GM23338 (cell line): ENCODE measurements at regions not wholly inside any gene's neighbourhood (a gene's known extent, or its start where the extent isn't known, plus 50 kb on each side); places are given as distances from the start of the nearest gene placed in this dataset.

ENCODE experiments used
- ATAC-seq: fragments of 200-7000 bp; cut with Tn5 transposase; 3 replicates; pipeline ENCODE4 v1.9.1; 2020
- DNase-seq: peaks from one replicate; pipeline ENCODE4 v3.0.0-alpha.2; 2015; ENCODE audit warnings: low spot score
- H2AFZ ChIP-seq: fragments of 200-600 bp; sonication (generic); 2 replicates; pipeline ENCODE4 v1.8.0; 2016; ENCODE audit warnings: antibody characterized with exemption, mild to moderate bottlenecking, moderate library complexity
- H3F3A ChIP-seq: fragments of 200-600 bp; sonication (generic); replicated peaks from 2 replicates; pipeline ENCODE4 v1.8.0; 2017; ENCODE audit warnings: antibody characterized with exemption, mixed run types, low read depth
- H3K27ac ChIP-seq: fragments of 200-600 bp; sonication (generic); 2 replicates; pipeline ENCODE4 v1.6.1; 2016; ENCODE audit warnings: low read depth
- H3K27me3 ChIP-seq: fragments of 200-600 bp; sonication (generic); 2 replicates; pipeline ENCODE4 v1.8.0; 2016; ENCODE audit warnings: mild to moderate bottlenecking, mixed run types, moderate library complexity; ENCODE audit not compliant: insufficient read depth
- H3K36me3 ChIP-seq: fragments of 200-600 bp; sonication (generic); 2 replicates; pipeline ENCODE4 v1.8.0; 2016; ENCODE audit warnings: mild to moderate bottlenecking; ENCODE audit not compliant: insufficient read depth
- H3K4me1 ChIP-seq: fragments of 200-600 bp; sonication (generic); 2 replicates; pipeline ENCODE4 v1.8.0; 2016; ENCODE audit warnings: mild to moderate bottlenecking, moderate library complexity; ENCODE audit not compliant: insufficient read depth
- H3K4me2 ChIP-seq: fragments of 200-600 bp; sonication (generic); 2 replicates; pipeline ENCODE4 v1.7.1; 2017; ENCODE audit warnings: mixed run types
- H3K4me3 ChIP-seq: fragments of 200-600 bp; sonication (generic); 2 replicates; pipeline ENCODE4 v1.6.1; 2016; ENCODE audit warnings: mixed run types
- H3K79me2 ChIP-seq: fragments of 200-600 bp; sonication (generic); replicated peaks from 2 replicates; pipeline ENCODE4 v1.8.0; 2017; ENCODE audit warnings: mild to moderate bottlenecking; ENCODE audit not compliant: insufficient read depth
- H3K9me2 ChIP-seq: fragments of 200-600 bp; sonication (generic); 2 replicates; pipeline ENCODE4 v1.8.0; 2017; ENCODE audit not compliant: insufficient read depth
- H4K20me1 ChIP-seq: fragments of 200-600 bp; sonication (generic); replicated peaks from 2 replicates; pipeline ENCODE4 v1.8.0; 2017; ENCODE audit warnings: mild to moderate bottlenecking; ENCODE audit not compliant: insufficient read depth
- H3K27ac Mint-ChIP-seq: 2 replicates; pipeline ENCODE4 v1.8.0; 2020; ENCODE audit warnings: inconsistent platforms, mild to moderate bottlenecking, moderate library complexity, mixed read lengths
- H3K27me3 Mint-ChIP-seq: 3 replicates; pipeline ENCODE4 v1.8.0; 2022; ENCODE audit warnings: low read depth, mild to moderate bottlenecking, moderate library complexity, mixed read lengths, inconsistent platforms; ENCODE audit not compliant: insufficient read depth, poor library complexity
- H3K36me3 Mint-ChIP-seq: 3 replicates; pipeline ENCODE4 v1.8.0; 2021; ENCODE audit warnings: low read depth, mild to moderate bottlenecking, inconsistent platforms, moderate library complexity, mixed read lengths
- H3K4me1 Mint-ChIP-seq: 3 replicates; pipeline ENCODE4 v1.8.0; 2020; ENCODE audit warnings: mild to moderate bottlenecking, inconsistent platforms, mixed read lengths
- H3K4me3 Mint-ChIP-seq: 3 replicates; pipeline ENCODE4 v1.8.0; 2021; ENCODE audit warnings: moderate library complexity, mild to moderate bottlenecking, inconsistent platforms, mixed read lengths
- H3K9me3 Mint-ChIP-seq: 3 replicates; pipeline ENCODE4 v1.8.0; 2020; ENCODE audit warnings: moderate library complexity, mild to moderate bottlenecking, inconsistent platforms, mixed read lengths
- CREB1 ChIP-seq: fragments of 250-450 bp; sonication (Bioruptor Pico); IDR thresholded peaks from 2 replicates; pipeline ENCODE4 v1.5.0; 2020; ENCODE audit warnings: low read depth, mild to moderate bottlenecking, moderate library complexity
- CTCF ChIP-seq, 2 experiments: fragments of 200-600 bp in 1 of 2; sonication (generic) in 1 of 2; conservative IDR thresholded peaks; 2 replicates each; pipeline versions ENCODE4 v1.5.1 to v1.6.1; 2016 to 2017; ENCODE audit warnings: antibody characterized with exemption in 2 of 2, low read depth in 2 of 2, mild to moderate bottlenecking in 2 of 2, moderate library complexity in 1 of 2
- EZH2 ChIP-seq: fragments of 200-600 bp; sonication (generic); IDR thresholded peaks from one replicate; pipeline ENCODE4 v1.8.0; 2017; ENCODE audit warnings: antibody characterized with exemption, mild to moderate bottlenecking, low read depth; ENCODE audit not compliant: unreplicated experiment
- EZH2phosphoT487 ChIP-seq: fragments of 200-600 bp; sonication (generic); IDR thresholded peaks from one replicate; pipeline ENCODE4 v1.8.1; 2018; ENCODE audit warnings: antibody characterized with exemption; ENCODE audit not compliant: unreplicated experiment
- JUNB ChIP-seq: IDR thresholded peaks from one replicate; pipeline ENCODE4 v1.6.1; 2016; ENCODE audit warnings: antibody characterized with exemption; ENCODE audit not compliant: unreplicated experiment
- NANOG ChIP-seq: IDR thresholded peaks from 2 replicates; pipeline ENCODE4 v1.6.1; 2016; ENCODE audit warnings: antibody characterized with exemption, borderline replicate concordance
- POLR2AphosphoS5 ChIP-seq: IDR thresholded peaks from 2 replicates; pipeline ENCODE4 v1.6.1; 2016; ENCODE audit warnings: antibody characterized with exemption, low read depth
- STAT1 ChIP-seq: IDR thresholded peaks from one replicate; pipeline ENCODE4 v1.6.1; 2016; ENCODE audit warnings: antibody characterized with exemption; ENCODE audit not compliant: unreplicated experiment
- ZNF114 ChIP-seq: fragments of 250-450 bp; sonication (Bioruptor Pico); IDR thresholded peaks from 2 replicates; pipeline ENCODE4 v1.5.0; 2020; ENCODE audit warnings: mild to moderate bottlenecking, moderate library complexity
- ZNF462 ChIP-seq: fragments of 250-450 bp; sonication (Bioruptor Pico); IDR thresholded peaks from 2 replicates; pipeline ENCODE4 v1.5.0; 2020; ENCODE audit warnings: mild to moderate bottlenecking, moderate library complexity
- TF ChIP-seq, protein P1 (sequence below): IDR thresholded peaks from 2 replicates; pipeline ENCODE4 v1.6.1; 2016; ENCODE audit warnings: antibody characterized with exemption

DNA sequence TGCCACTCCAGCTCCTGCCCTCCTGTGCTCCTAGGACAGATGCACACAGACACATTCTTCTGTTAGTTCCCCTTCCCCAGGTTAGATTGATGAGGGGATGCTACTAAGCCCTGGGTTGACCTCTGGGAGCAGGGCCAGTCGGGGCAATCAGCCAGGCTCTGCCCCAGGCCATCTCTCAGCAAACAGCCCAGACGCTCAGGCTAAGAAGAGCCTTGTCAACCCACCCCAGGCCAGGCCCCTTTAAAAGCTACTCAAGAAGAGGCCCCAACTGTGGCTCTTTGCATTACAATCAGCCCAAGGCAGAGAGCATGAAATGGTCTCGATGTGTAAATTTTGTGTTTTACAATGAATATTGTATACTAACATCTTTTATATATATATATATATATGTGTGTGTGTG, 107.4 kb downstream of the TFAP2A start:
- H3K27me3 ChIP-seq, result no peaks in the 10 kb centered on the region
- peak; percentile 70 for DNase-seq
- Mint-ChIP-seq H3K9me3 (no peaks in the 10 kb centered on the region; the same call in 2 of the 3 replicates), H3K36me3 (no peaks in the 10 kb centered on the region), H3K4me3 (no peak overlapping the region), H3K27ac (no peak overlapping the region), H3K27me3 (peaks cover 2% of the 10 kb centered on the region), H3K4me1 (peaks cover 35% of the 10 kb centered on the region)
- no peaks in the 10 kb centered on the region for H3K36me3 ChIP-seq
- H3K4me1 ChIP-seq, result peaks cover 31% of the 10 kb centered on the region
- H2AFZ ChIP-seq, result no peak overlapping the region
- no peaks in the 10 kb centered on the region for H4K20me1 ChIP-seq
- H3K27ac ChIP-seq, result no peak overlapping the region; the same call in 1 of the 2 replicates
- TF ChIP-seq, protein P1, sequence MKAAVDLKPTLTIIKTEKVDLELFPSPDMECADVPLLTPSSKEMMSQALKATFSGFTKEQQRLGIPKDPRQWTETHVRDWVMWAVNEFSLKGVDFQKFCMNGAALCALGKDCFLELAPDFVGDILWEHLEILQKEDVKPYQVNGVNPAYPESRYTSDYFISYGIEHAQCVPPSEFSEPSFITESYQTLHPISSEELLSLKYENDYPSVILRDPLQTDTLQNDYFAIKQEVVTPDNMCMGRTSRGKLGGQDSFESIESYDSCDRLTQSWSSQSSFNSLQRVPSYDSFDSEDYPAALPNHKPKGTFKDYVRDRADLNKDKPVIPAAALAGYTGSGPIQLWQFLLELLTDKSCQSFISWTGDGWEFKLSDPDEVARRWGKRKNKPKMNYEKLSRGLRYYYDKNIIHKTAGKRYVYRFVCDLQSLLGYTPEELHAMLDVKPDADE, result no peak
- TF ChIP-seq JUNB (no peak), ZNF114 (CRISPR knock-in tag) (0 out of 2 replicates have a peak, but pooled peaks have one; percentile 35), ZNF462 (CRISPR knock-in tag) (peak; percentile 66; the same call in 1 of the 2 replicates)
- H3K4me3 ChIP-seq, result no peak overlapping the region
- no peaks in the 10 kb centered on the region for H3K9me2 ChIP-seq
- peak; percentile 96 for ATAC-seq
- H3K79me2 ChIP-seq, result no peaks in the 10 kb centered on the region
- H3F3A ChIP-seq, result peaks cover 7% of the 10 kb centered on the region
- H3K4me2 ChIP-seq, result no peak overlapping the region

DNA sequence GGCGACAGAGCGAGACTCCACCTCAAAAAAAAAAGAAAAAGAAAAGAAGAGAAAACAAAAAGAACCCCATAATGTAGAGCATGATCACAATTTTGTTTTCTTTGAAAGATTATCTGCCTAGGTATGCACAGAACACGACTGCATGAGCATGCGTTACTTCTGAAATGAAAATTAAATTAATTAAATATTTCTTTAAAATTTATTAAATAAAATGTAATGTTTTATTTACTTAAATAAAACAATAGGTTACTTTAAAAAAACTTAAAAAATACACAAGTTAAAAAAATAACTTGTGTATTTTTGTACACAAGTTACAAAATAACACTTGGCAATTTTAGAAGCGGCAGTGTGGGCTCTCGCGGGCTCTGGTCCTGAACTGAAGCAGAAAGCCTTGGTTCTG, 107.8 kb downstream of the TFAP2A start:
- no peak overlapping the region for H3K4me2 ChIP-seq
- no peak for ATAC-seq
- no peak overlapping the region; the same call in 1 of the 2 replicates for H3K27ac ChIP-seq
- no peak for DNase-seq
- no peaks in the 10 kb centered on the region; the same call in 2 of the 3 replicates for H3K9me3 Mint-ChIP-seq
- H3K4me3 Mint-ChIP-seq, result no peak overlapping the region
- no peak overlapping the region for H2AFZ ChIP-seq
- no peaks in the 10 kb centered on the region for H3K79me2 ChIP-seq
- no peak overlapping the region for H3K4me3 ChIP-seq
- peaks cover 35% of the 10 kb centered on the region for H3K4me1 Mint-ChIP-seq
- no peaks in the 10 kb centered on the region for H3K9me2 ChIP-seq
- peaks cover 2% of the 10 kb centered on the region for H3K27me3 Mint-ChIP-seq
- H3K27me3 ChIP-seq, result no peaks in the 10 kb centered on the region
- H3K4me1 ChIP-seq, result peaks cover 28% of the 10 kb centered on the region
- H3K36me3 Mint-ChIP-seq, result no peaks in the 10 kb centered on the region
- no peak overlapping the region for H3K27ac Mint-ChIP-seq
- H3F3A ChIP-seq, result peaks cover 7% of the 10 kb centered on the region
- no peaks in the 10 kb centered on the region for H4K20me1 ChIP-seq
- H3K36me3 ChIP-seq, result no peaks in the 10 kb centered on the region
- TF ChIP-seq JUNB (no peak), NANOG (no peak), CREB1 (CRISPR knock-in tag) (no peak), ZNF114 (CRISPR knock-in tag) (no peak), POLR2AphosphoS5 (no peak), EZH2phosphoT487 (no peak), STAT1 (no peak), CTCF (conservative IDR thresholded peaks at IDR 0.05; ENCODE audit: low read depth in 2 of 2) (no peak), EZH2 (no peak)
